Trophoblast cell (in vitro differentiated cells and primary cell): ENCODE measurements at regions not wholly inside any gene's neighbourhood (a gene's known extent, or its start where the extent isn't known, plus 50 kb on each side); places are given as distances from the start of the nearest gene placed in this dataset.

Experiments
- DNase-seq, 2 donors: peaks; one replicate each; pipeline ENCODE4 v3.0.0-alpha.2; 2016
- H2AFZ ChIP-seq: 2 replicates; pipeline ENCODE4 v1.6.1; 2013; ENCODE audit warnings: low read length, moderate library complexity, mild to moderate bottlenecking; ENCODE audit not compliant: insufficient read depth, poor library complexity
- H2AK5ac ChIP-seq: 2 replicates; pipeline ENCODE4 v1.6.1; 2013; ENCODE audit warnings: mild to moderate bottlenecking, low read length
- H2BK120ac ChIP-seq: 2 replicates; pipeline ENCODE4 v1.6.1; 2013; ENCODE audit warnings: low read length, mild to moderate bottlenecking, moderate library complexity; ENCODE audit not compliant: insufficient read depth, poor library complexity
- H2BK12ac ChIP-seq: 2 replicates; pipeline ENCODE4 v1.6.1; 2013; ENCODE audit warnings: mild to moderate bottlenecking, low read length, moderate library complexity
- H2BK5ac ChIP-seq: 2 replicates; pipeline ENCODE4 v1.6.1; 2013; ENCODE audit warnings: low read length, low read depth, moderate library complexity, mild to moderate bottlenecking; ENCODE audit not compliant: poor library complexity
- H3K14ac ChIP-seq: 2 replicates; pipeline ENCODE4 v1.6.1; 2013; ENCODE audit warnings: mild to moderate bottlenecking, low read length
- H3K18ac ChIP-seq: 2 replicates; pipeline ENCODE4 v1.6.1; 2013; ENCODE audit warnings: mild to moderate bottlenecking, low read length
- H3K23ac ChIP-seq: 2 replicates; pipeline ENCODE4 v1.6.1; 2013; ENCODE audit warnings: low read length
- H3K27ac ChIP-seq: 2 replicates; pipeline ENCODE4 v1.5.1; 2013; ENCODE audit warnings: low read depth, mild to moderate bottlenecking, inconsistent platforms, low read length, moderate library complexity
- H3K27me3 ChIP-seq: 2 replicates; pipeline ENCODE4 v1.6.1; 2013; ENCODE audit warnings: inconsistent platforms, mild to moderate bottlenecking, low read length, moderate library complexity; ENCODE audit not compliant: insufficient read depth
- H3K36me3 ChIP-seq, 2 experiments: 1 replicate in 1 of 2; 2 replicates in 1 of 2; pipeline ENCODE4 v1.6.1; 2013; ENCODE audit warnings: low read length in 2 of 2, mild to moderate bottlenecking in 2 of 2, moderate library complexity in 1 of 2; ENCODE audit not compliant: insufficient read depth in 2 of 2, control insufficient read depth in 1 of 2
- H3K4ac ChIP-seq: 2 replicates; pipeline ENCODE4 v1.6.1; 2013; ENCODE audit warnings: low read depth, mild to moderate bottlenecking, low read length, moderate library complexity
- H3K4me1 ChIP-seq, 2 experiments: 1 replicate in 1 of 2; 2 replicates in 1 of 2; pipeline ENCODE4 v1.6.1; 2013; ENCODE audit warnings: low read length in 2 of 2, mild to moderate bottlenecking in 2 of 2, moderate library complexity in 1 of 2; ENCODE audit not compliant: insufficient read depth in 2 of 2, control insufficient read depth in 1 of 2
- H3K4me2 ChIP-seq: 2 replicates; pipeline ENCODE4 v1.6.1; 2013; ENCODE audit warnings: inconsistent platforms, mild to moderate bottlenecking, low read length, moderate library complexity
- H3K4me3 ChIP-seq: 2 replicates; pipeline ENCODE4 v1.5.1; 2013; ENCODE audit warnings: mild to moderate bottlenecking, low read depth, low read length, inconsistent platforms
- H3K79me1 ChIP-seq: one replicate; pipeline ENCODE4 v1.6.1; 2013; ENCODE audit warnings: low read length
- H3K79me2 ChIP-seq: 2 replicates; pipeline ENCODE4 v1.6.1; 2013; ENCODE audit warnings: low read length, mild to moderate bottlenecking; ENCODE audit not compliant: control insufficient read depth, insufficient read depth, poor library complexity
- H3K9ac ChIP-seq: 2 replicates; pipeline ENCODE4 v1.6.1; 2013; ENCODE audit warnings: mild to moderate bottlenecking, low read length
- H3K9me3 ChIP-seq: 2 replicates; pipeline ENCODE4 v1.6.1; 2013; ENCODE audit warnings: low read depth, mild to moderate bottlenecking, control low read depth, inconsistent platforms, low read length; ENCODE audit not compliant: insufficient read depth
- H4K12ac ChIP-seq: 2 replicates; pipeline ENCODE4 v1.6.1; 2013; ENCODE audit warnings: low read depth, mild to moderate bottlenecking, low read length, moderate library complexity
- H4K8ac ChIP-seq: 2 replicates; pipeline ENCODE4 v1.6.1; 2013; ENCODE audit warnings: low read depth, mild to moderate bottlenecking, low read length, moderate library complexity
- H4K91ac ChIP-seq: one replicate; pipeline ENCODE4 v1.6.1; 2013; ENCODE audit warnings: low read depth, mild to moderate bottlenecking, low read length, moderate library complexity
- WGBS: extraction: QIAGEN DNeasy Blood & Tissue Kit; methylation state at CpG from one replicate; pipeline ENCODE4 v1.1.7; 2013; ENCODE audit warnings: missing lambda C conversion rate; ENCODE audit not compliant: insufficient read length, insufficient coverage; ENCODE audit errors: extremely low coverage; 5-methylcytosine and 5-hydroxymethylcytosine counted together

- no peak overlapping the region for H2BK5ac ChIP-seq
- no peak overlapping the region for H3K18ac ChIP-seq
- no peak overlapping the region for H3K4me3 ChIP-seq
- no peak for DNase-seq
- no CpG with 5 or more reads among the region's 14 CpGs for WGBS
- no peaks in the 10 kb centered on the region for H3K27me3 ChIP-seq
- H2AFZ ChIP-seq = no peak overlapping the region
- no peaks in the 10 kb centered on the region for H3K79me2 ChIP-seq
- H3K27ac ChIP-seq = no peak overlapping the region
- H3K14ac ChIP-seq = no peak overlapping the region
- no peaks in the 10 kb centered on the region for H3K36me3 ChIP-seq
- H2BK120ac ChIP-seq = no peak overlapping the region
- no peak overlapping the region for H3K9ac ChIP-seq
- no peak overlapping the region for H2AK5ac ChIP-seq
- H4K12ac ChIP-seq = no peak overlapping the region
- H3K4me2 ChIP-seq = no peak overlapping the region
- no peak overlapping the region for H4K8ac ChIP-seq
- no peaks in the 10 kb centered on the region for H3K79me1 ChIP-seq
- H2BK12ac ChIP-seq = no peak overlapping the region
- no peaks in the 10 kb centered on the region for H3K4me1 ChIP-seq
- no peak overlapping the region for H3K4ac ChIP-seq
- H3K9me3 ChIP-seq = peaks cover 2% of the 10 kb centered on the region
- H4K91ac ChIP-seq = no peak overlapping the region
- H3K23ac ChIP-seq = no peak overlapping the region
Observed at GRCh38 chr2:3073704-3074103, 303.9 kb downstream of the EIPR1 start.

GRCh38 chr2:3073041-3073595, 304.5 kb downstream of the EIPR1 start:
- no peak overlapping the region for H4K12ac ChIP-seq
- no peak overlapping the region for H2BK5ac ChIP-seq
- WGBS = no CpG with 5 or more reads among the region's 13 CpGs
- no peaks in the 10 kb centered on the region for H3K27me3 ChIP-seq
- no peaks in the 10 kb centered on the region for H3K36me3 ChIP-seq
- no peak overlapping the region for H3K27ac ChIP-seq
- no peak overlapping the region for H3K4ac ChIP-seq
- no peak overlapping the region for H4K8ac ChIP-seq
- H3K14ac ChIP-seq = no peak overlapping the region
- no peak overlapping the region for H3K4me2 ChIP-seq
- H3K18ac ChIP-seq = no peak overlapping the region
- H2AFZ ChIP-seq = no peak overlapping the region
- no peak overlapping the region for H2BK120ac ChIP-seq
- H2AK5ac ChIP-seq = no peak overlapping the region
- no peaks in the 10 kb centered on the region for H3K79me1 ChIP-seq
- no peak overlapping the region for H2BK12ac ChIP-seq
- H3K23ac ChIP-seq = no peak overlapping the region
- H3K9ac ChIP-seq = no peak overlapping the region
- no peak overlapping the region for H4K91ac ChIP-seq
- peaks cover 2% of the 10 kb centered on the region for H3K9me3 ChIP-seq
- no peaks in the 10 kb centered on the region for H3K4me1 ChIP-seq
- H3K79me2 ChIP-seq = no peaks in the 10 kb centered on the region
- no peak overlapping the region for H3K4me3 ChIP-seq
- no peak for DNase-seq

- no peaks in the 10 kb centered on the region for H3K36me3 ChIP-seq
- WGBS = no CpG with 5 or more reads among the region's 10 CpGs
- no peak overlapping the region for H4K12ac ChIP-seq
- no peak overlapping the region for H2BK5ac ChIP-seq
- no peak for DNase-seq
- H3K4me2 ChIP-seq = no peak overlapping the region
- no peaks in the 10 kb centered on the region for H3K27me3 ChIP-seq
- H3K14ac ChIP-seq = no peak overlapping the region
- no peaks in the 10 kb centered on the region for H3K4me1 ChIP-seq
- peaks cover under 1% of the 10 kb centered on the region for H3K9me3 ChIP-seq
- H3K23ac ChIP-seq = no peak overlapping the region
- H2BK12ac ChIP-seq = no peak overlapping the region
- no peak overlapping the region for H3K4me3 ChIP-seq
- no peak overlapping the region for H4K91ac ChIP-seq
- H3K4ac ChIP-seq = no peak overlapping the region
- H2BK120ac ChIP-seq = no peak overlapping the region
- no peaks in the 10 kb centered on the region for H3K79me2 ChIP-seq
- no peaks in the 10 kb centered on the region for H3K79me1 ChIP-seq
- H3K27ac ChIP-seq = no peak overlapping the region
- no peak overlapping the region for H2AK5ac ChIP-seq
- H4K8ac ChIP-seq = no peak overlapping the region
- no peak overlapping the region for H2AFZ ChIP-seq
- H3K9ac ChIP-seq = no peak overlapping the region
- H3K18ac ChIP-seq = no peak overlapping the region
Observed at GRCh38 chr2:3071685-3072263, 305.8 kb downstream of the EIPR1 start.

GRCh38 chr2:3066831-3067230, 310.8 kb downstream of the EIPR1 start:
- Histone ChIP-seq H3K4me1 (no peaks in the 10 kb centered on the region), H2AK5ac (no peak overlapping the region), H3K79me1 (no peaks in the 10 kb centered on the region), H3K4ac (no peak overlapping the region), H2BK120ac (no peak overlapping the region), H3K27me3 (no peaks in the 10 kb centered on the region), H2BK5ac (no peak overlapping the region), H3K14ac (no peak overlapping the region), H4K91ac (no peak overlapping the region), H2BK12ac (no peak overlapping the region), H3K4me3 (no peak overlapping the region), H4K8ac (no peak overlapping the region), H3K23ac (no peak overlapping the region), H4K12ac (no peak overlapping the region), H3K36me3 (no peaks in the 10 kb centered on the region), H3K27ac (no peak overlapping the region), H3K9ac (no peak overlapping the region), H3K18ac (no peak overlapping the region), H3K4me2 (no peak overlapping the region), H3K79me2 (no peaks in the 10 kb centered on the region), H2AFZ (no peak overlapping the region), H3K9me3 (no peaks in the 10 kb centered on the region)
- no peak for DNase-seq
- no CpG with 5 or more reads among the region's 7 CpGs for WGBS
